ENCODE measurements at regions not wholly inside any gene's neighbourhood (a gene's known extent, or its start where the extent isn't known, plus 50 kb on each side); places are given as distances from the start of the nearest gene placed in this dataset.

GRCh38 chr1:201597551-201598230, 58.8 kb downstream of the NAV1 start:
- H3K36me3 ChIP-seq = no peaks in the 10 kb centered on the region
- DNase-seq = peak; percentile 69 to 91 (median 91)
- peak overlapping the region; percentile 64 to 70 for H3K27ac ChIP-seq
- intact Hi-C loops (cut with DNase I) = no loop called here
- no peak for TF ChIP-seq CTCF (IDR thresholded peaks at IDR 0.05)
- peak; percentile 96 for ATAC-seq
- H3K9me3 ChIP-seq = no peaks in the 10 kb centered on the region
- no peaks in the 10 kb centered on the region for H3K27me3 ChIP-seq
- peaks cover 5 to 42% of the 10 kb centered on the region in 2 donors for H3K4me1 ChIP-seq
- H3K4me3 ChIP-seq = no peak overlapping the region

GRCh38 chr1:201598396-201598795, 59.5 kb downstream of the NAV1 start:
- TF ChIP-seq CTCF (IDR thresholded peaks at IDR 0.05) = no peak
- H3K27me3 ChIP-seq = no peaks in the 10 kb centered on the region
- ATAC-seq (peak; percentile 1), DNase-seq (no peak)
- intact Hi-C loops (cut with DNase I) = no loop called here
- peak overlapping the region; percentile 64 to 70 for H3K27ac ChIP-seq
- peaks cover 5 to 35% of the 10 kb centered on the region in 2 donors for H3K4me1 ChIP-seq
- no peaks in the 10 kb centered on the region for H3K36me3 ChIP-seq
- no peaks in the 10 kb centered on the region for H3K9me3 ChIP-seq
- no peak overlapping the region for H3K4me3 ChIP-seq

- Histone ChIP-seq H3K27me3 (no peaks in the 10 kb centered on the region), H3K36me3 (no peaks in the 10 kb centered on the region), H3K4me1 (peaks cover under 1 to 29% of the 10 kb centered on the region in 2 donors), H3K9me3 (no peaks in the 10 kb centered on the region), H3K4me3 (no peak overlapping the region), H3K27ac (no peak overlapping the region)
- no peak for TF ChIP-seq CTCF (IDR thresholded peaks at IDR 0.05)
- DNase-seq (no peak), ATAC-seq (no peak)
- intact Hi-C loops (cut with DNase I) = no loop called here
These were observed 60.0 kb downstream of the NAV1 start for GRCh38 chr1:201598973-201599372.

GRCh38 chr1:201599548-201599947, 60.6 kb downstream of the NAV1 start:
- ATAC-seq = no peak
- no peak overlapping the region for H3K27ac ChIP-seq
- DNase-seq = no peak
- H3K4me1 ChIP-seq = peaks cover 0 to 26% of the 10 kb centered on the region in 2 donors
- no peak overlapping the region for H3K4me3 ChIP-seq
- intact Hi-C loops (cut with DNase I) = no loop called here
- no peak for TF ChIP-seq CTCF (IDR thresholded peaks at IDR 0.05)
- H3K36me3 ChIP-seq = no peaks in the 10 kb centered on the region
- H3K27me3 ChIP-seq = no peaks in the 10 kb centered on the region
- no peaks in the 10 kb centered on the region for H3K9me3 ChIP-seq

GRCh38 chr1:201602413-201603265, 63.7 kb downstream of the NAV1 start:
- Histone ChIP-seq H3K27me3 (no peaks in the 10 kb centered on the region), H3K4me3 (no peak overlapping the region), H3K27ac (no peak overlapping the region), H3K4me1 (peaks cover 0 to 25% of the 10 kb centered on the region in 2 donors), H3K9me3 (no peaks in the 10 kb centered on the region), H3K36me3 (no peaks in the 10 kb centered on the region)
- DNase-seq = no peak
- intact Hi-C loops (cut with DNase I) = no loop called here
- peak; percentile 27 for ATAC-seq
- TF ChIP-seq CTCF (IDR thresholded peaks at IDR 0.05) = no peak

Data from left lung (tissue), 4 donors.